ENCODE measurements at regions not wholly inside any gene's neighbourhood (a gene's known extent, or its start where the extent isn't known, plus 50 kb on each side); places are given as distances from the start of the nearest gene placed in this dataset.

DNA sequence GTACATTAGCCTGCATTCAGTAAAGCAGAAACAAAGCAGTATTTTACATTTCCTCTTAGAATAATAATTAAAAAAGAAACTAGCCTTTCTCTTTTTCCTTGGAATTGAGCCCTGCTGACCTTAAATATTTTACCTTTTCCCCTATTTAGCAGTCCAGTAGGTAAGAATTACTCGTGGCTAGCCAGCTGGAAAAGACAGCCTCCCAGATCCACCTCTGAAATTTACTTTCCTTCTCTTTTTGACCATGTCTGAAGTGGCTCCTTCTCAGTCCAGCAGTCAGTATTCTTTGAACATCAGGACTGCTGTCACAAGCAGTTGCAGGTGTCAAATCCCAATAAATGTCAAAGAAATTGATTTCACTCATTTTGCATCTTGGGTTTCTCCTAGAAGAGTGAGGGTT lies 311.5 kb upstream of the DCBLD2 start:
- ChIA-PET RAD21 (ENCODE audit: unreplicated experiment) (no interaction called here), SMC1A (ENCODE audit: uncharacterized antibody, unreplicated experiment) (interaction anchor here (1.9 kb wide), 1 partner anchor 10 kb away, joined by 5 read pairs; no protein-coding TSS in a partner anchor), POLR2A (no interaction called here), CTCF (no interaction called here)
- no peaks in the 10 kb centered on the region for H4K20me1 ChIP-seq (ENCODE audit: control insufficient read depth, insufficient read depth)
- no peaks in the 10 kb centered on the region for H3K9me3 ChIP-seq (replicated peaks; ENCODE audit: control insufficient read depth, insufficient read depth, low read length)
- H3K36me3 ChIP-seq (ENCODE audit: control insufficient read depth in 2 of 2, insufficient read depth in 2 of 2, low read length in 1 of 2), result no peaks in the 10 kb centered on the region
- H3K4me3 ChIP-seq, result no peak overlapping the region
- FAIRE-seq (no peak), DNase-seq (ENCODE audit: low read depth, low spot score) (no peak), ATAC-seq (no peak)
- H3K9ac ChIP-seq (ENCODE audit: control insufficient read depth, insufficient read depth, low read length), result no peak overlapping the region
- TF ChIP-seq RB1 (IDR thresholded peaks at IDR 0.05; ENCODE audit: borderline replicate concordance), result no peak
- no peak for TF ChIP-seq SMARCA5 (IDR thresholded peaks at IDR 0.05)
- TF ChIP-seq, protein P1, sequence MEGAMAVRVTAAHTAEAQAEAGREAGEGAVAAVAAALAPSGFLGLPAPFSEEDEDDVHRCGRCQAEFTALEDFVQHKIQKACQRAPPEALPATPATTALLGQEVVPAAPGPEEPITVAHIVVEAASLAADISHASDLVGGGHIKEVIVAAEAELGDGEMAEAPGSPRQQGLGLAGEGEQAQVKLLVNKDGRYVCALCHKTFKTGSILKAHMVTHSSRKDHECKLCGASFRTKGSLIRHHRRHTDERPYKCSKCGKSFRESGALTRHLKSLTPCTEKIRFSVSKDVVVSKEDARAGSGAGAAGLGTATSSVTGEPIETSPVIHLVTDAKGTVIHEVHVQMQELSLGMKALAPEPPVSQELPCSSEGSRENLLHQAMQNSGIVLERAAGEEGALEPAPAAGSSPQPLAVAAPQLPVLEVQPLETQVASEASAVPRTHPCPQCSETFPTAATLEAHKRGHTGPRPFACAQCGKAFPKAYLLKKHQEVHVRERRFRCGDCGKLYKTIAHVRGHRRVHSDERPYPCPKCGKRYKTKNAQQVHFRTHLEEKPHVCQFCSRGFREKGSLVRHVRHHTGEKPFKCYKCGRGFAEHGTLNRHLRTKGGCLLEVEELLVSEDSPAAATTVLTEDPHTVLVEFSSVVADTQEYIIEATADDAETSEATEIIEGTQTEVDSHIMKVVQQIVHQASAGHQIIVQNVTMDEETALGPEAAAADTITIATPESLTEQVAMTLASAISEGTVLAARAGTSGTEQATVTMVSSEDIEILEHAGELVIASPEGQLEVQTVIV (IDR thresholded peaks at IDR 0.05; ENCODE audit: borderline replicate concordance, partially characterized antibody), result no peak
- TF ChIP-seq KLF5 (IDR thresholded peaks at IDR 0.05; ENCODE audit: partially characterized antibody), result no peak
- TF ChIP-seq STAT3 (IDR thresholded peaks at IDR 0.05; ENCODE audit: low read depth, low read length), result no peak
- TF ChIP-seq, protein P2, sequence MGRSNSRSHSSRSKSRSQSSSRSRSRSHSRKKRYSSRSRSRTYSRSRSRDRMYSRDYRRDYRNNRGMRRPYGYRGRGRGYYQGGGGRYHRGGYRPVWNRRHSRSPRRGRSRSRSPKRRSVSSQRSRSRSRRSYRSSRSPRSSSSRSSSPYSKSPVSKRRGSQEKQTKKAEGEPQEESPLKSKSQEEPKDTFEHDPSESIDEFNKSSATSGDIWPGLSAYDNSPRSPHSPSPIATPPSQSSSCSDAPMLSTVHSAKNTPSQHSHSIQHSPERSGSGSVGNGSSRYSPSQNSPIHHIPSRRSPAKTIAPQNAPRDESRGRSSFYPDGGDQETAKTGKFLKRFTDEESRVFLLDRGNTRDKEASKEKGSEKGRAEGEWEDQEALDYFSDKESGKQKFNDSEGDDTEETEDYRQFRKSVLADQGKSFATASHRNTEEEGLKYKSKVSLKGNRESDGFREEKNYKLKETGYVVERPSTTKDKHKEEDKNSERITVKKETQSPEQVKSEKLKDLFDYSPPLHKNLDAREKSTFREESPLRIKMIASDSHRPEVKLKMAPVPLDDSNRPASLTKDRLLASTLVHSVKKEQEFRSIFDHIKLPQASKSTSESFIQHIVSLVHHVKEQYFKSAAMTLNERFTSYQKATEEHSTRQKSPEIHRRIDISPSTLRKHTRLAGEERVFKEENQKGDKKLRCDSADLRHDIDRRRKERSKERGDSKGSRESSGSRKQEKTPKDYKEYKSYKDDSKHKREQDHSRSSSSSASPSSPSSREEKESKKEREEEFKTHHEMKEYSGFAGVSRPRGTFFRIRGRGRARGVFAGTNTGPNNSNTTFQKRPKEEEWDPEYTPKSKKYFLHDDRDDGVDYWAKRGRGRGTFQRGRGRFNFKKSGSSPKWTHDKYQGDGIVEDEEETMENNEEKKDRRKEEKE (IDR thresholded peaks at IDR 0.05), result no peak
- H3K4me1 ChIP-seq (ENCODE audit: control insufficient read depth, insufficient read depth, low read length), result no peaks in the 10 kb centered on the region
- no peak overlapping the region for H3K27ac ChIP-seq (ENCODE audit: control insufficient read depth, insufficient read depth)
- in situ Hi-C loops (cut with MboI), result no loop called here
- WGBS (ENCODE audit: insufficient coverage, insufficient replicate concordance, low lambda C conversion rate, missing lambda C conversion rate), result 0% methylated on average over 1 of the region's 1 CpG
- no peak overlapping the region for H2AFZ ChIP-seq (ENCODE audit: control insufficient read depth, low read depth, low read length)
- BruUV-seq (replicated peaks), result no TSS peak
- no peaks in the 10 kb centered on the region for H3K79me2 ChIP-seq (ENCODE audit: control insufficient read depth, insufficient read depth, low read length)
- H3K4me2 ChIP-seq (ENCODE audit: control insufficient read depth, insufficient read depth), result no peak overlapping the region
- intact Hi-C loops (cut with micrococcal nuclease; ENCODE audit: unreplicated experiment), result no loop called here
- H3K27me3 ChIP-seq (replicated peaks in 1 of 2; ENCODE audit: control insufficient read depth in 2 of 2, insufficient read depth in 2 of 2, low read length in 1 of 2), result no peaks in the 10 kb centered on the region
